Common myeloid progenitor, CD34-positive (primary cell): ENCODE measurements at regions not wholly inside any gene's neighbourhood (a gene's known extent, or its start where the extent isn't known, plus 50 kb on each side); places are given as distances from the start of the nearest gene placed in this dataset.

Experiments
- CTCF ChIA-PET: fragments of 350-600 bp; sonication (Branson Sonifier 250); formaldehyde crosslinking; loops from one replicate; lab custom pipeline; 2021; ENCODE audit warnings: antibody characterized with exemption; lab: Charles Lee
- POLR2A ChIA-PET: fragments of 350-600 bp; sonication (Branson Sonifier 250); formaldehyde crosslinking; loops from one replicate; lab custom pipeline; 2021; ENCODE audit warnings: antibody characterized with exemption; lab: Charles Lee
- DNase-seq, 3 donors: peaks; one replicate each; pipeline versions ENCODE4 v3.0.0 to v3.0.0-alpha.2; 2013
- H3K27ac ChIP-seq, 2 experiments: 1 replicate in 1 of 2; 2 replicates in 1 of 2; pipeline ENCODE4 v1.7.0; 2013; ENCODE audit warnings: inconsistent platforms in 2 of 2, low read length in 2 of 2, mild to moderate bottlenecking in 2 of 2, low read depth in 1 of 2, moderate library complexity in 1 of 2; ENCODE audit not compliant: severe bottlenecking in 2 of 2, insufficient read depth in 1 of 2, poor library complexity in 1 of 2
- H3K27me3 ChIP-seq, 5 experiments: replicated peaks in 2 of 5; 1 replicate in 3 of 5; 2 replicates in 2 of 5; pipeline versions ENCODE4 v1.6.1 to v1.7.0; 2013; ENCODE audit warnings: low read length in 4 of 5, mild to moderate bottlenecking in 2 of 5, moderate library complexity in 2 of 5, inconsistent platforms in 1 of 5; ENCODE audit not compliant: insufficient read depth in 5 of 5, control insufficient read depth in 4 of 5
- H3K36me3 ChIP-seq, 4 experiments: 1 replicate in 2 of 4; 2 replicates in 2 of 4; pipeline versions ENCODE4 v1.6.1 to v1.7.0; 2013; ENCODE audit warnings: low read length in 3 of 4, control low read depth in 1 of 4, mild to moderate bottlenecking in 1 of 4; ENCODE audit not compliant: control insufficient read depth in 4 of 4, insufficient read depth in 4 of 4
- H3K4me1 ChIP-seq, 4 experiments: 1 replicate in 3 of 4; 2 replicates in 1 of 4; pipeline versions ENCODE4 v1.6.1 to v1.7.1; 2013; ENCODE audit warnings: low read length in 3 of 4, mild to moderate bottlenecking in 3 of 4, control low read depth in 1 of 4, inconsistent platforms in 1 of 4, moderate library complexity in 1 of 4; ENCODE audit not compliant: control insufficient read depth in 4 of 4, insufficient read depth in 4 of 4; ENCODE audit errors: control extremely low read depth in 1 of 4
- H3K4me3 ChIP-seq, 7 experiments: 1 replicate in 4 of 7; 2 replicates in 3 of 7; pipeline versions ENCODE4 v1.5.1 to v1.7.0; 2013; ENCODE audit warnings: mild to moderate bottlenecking in 7 of 7, low read length in 6 of 7, moderate library complexity in 6 of 7, inconsistent platforms in 2 of 7, low read depth in 2 of 7, control low read depth in 1 of 7; ENCODE audit not compliant: insufficient read depth in 4 of 7, control insufficient read depth in 1 of 7; ENCODE audit errors: extremely low read depth in 1 of 7
- H3K9me3 ChIP-seq, 5 experiments: 1 replicate in 4 of 5; 2 replicates in 1 of 5; pipeline versions ENCODE4 v1.6.1 to v1.7.1; 2013; ENCODE audit warnings: low read length in 4 of 5, mild to moderate bottlenecking in 2 of 5, inconsistent platforms in 1 of 5, low read depth in 1 of 5, moderate library complexity in 1 of 5; ENCODE audit not compliant: control insufficient read depth in 4 of 5, insufficient read depth in 2 of 5; ENCODE audit errors: control extremely low read depth in 1 of 5
- WGBS: methylation state at CpG from one replicate; pipeline ENCODE4 v1.1.5; 2013; ENCODE audit not compliant: insufficient coverage; 5-methylcytosine and 5-hydroxymethylcytosine counted together

- peaks cover 0 to 2% (median 0%) of the 10 kb centered on the region in 4 experiments for H3K4me1 ChIP-seq
- H3K36me3 ChIP-seq, result no peaks in the 10 kb centered on the region
- no peak overlapping the region for H3K27ac ChIP-seq
- POLR2A ChIA-PET, result no interaction called here
- peaks cover 0 to 2% (median 0%) of the 10 kb centered on the region in 5 experiments for H3K27me3 ChIP-seq
- no CpG with 5 or more reads among the region's 2 CpGs for WGBS
- CTCF ChIA-PET, result no interaction called here
- no peak overlapping the region for H3K4me3 ChIP-seq
- DNase-seq, result no peak
- H3K9me3 ChIP-seq, result no peaks in the 10 kb centered on the region
Measured at GRCh38 chr17:55585629-55586028, 74.4 kb upstream of the SMIM36 start.

GRCh38 chr17:55584861-55585260 is 73.6 kb upstream of the SMIM36 start:
- peaks cover 0 to 2% (median 0%) of the 10 kb centered on the region in 4 experiments for H3K4me1 ChIP-seq
- no peak overlapping the region for H3K27ac ChIP-seq
- no peaks in the 10 kb centered on the region for H3K9me3 ChIP-seq
- no peaks in the 10 kb centered on the region for H3K36me3 ChIP-seq
- DNase-seq, result no peak
- peaks cover 0 to 2% (median 0%) of the 10 kb centered on the region in 5 experiments for H3K27me3 ChIP-seq
- POLR2A ChIA-PET, result no interaction called here
- WGBS, result 44% methylated on average over 1 of the region's 1 CpG
- CTCF ChIA-PET, result no interaction called here
- no peak overlapping the region for H3K4me3 ChIP-seq

GRCh38 chr17:55584055-55584685 is 72.9 kb upstream of the SMIM36 start:
- CTCF ChIA-PET, result no interaction called here
- H3K27me3 ChIP-seq, result peaks cover 0 to 2% (median 0%) of the 10 kb centered on the region in 5 experiments
- no peak overlapping the region for H3K27ac ChIP-seq
- no peaks in the 10 kb centered on the region for H3K9me3 ChIP-seq
- peak in 2 of 3 donors; percentile 32 to 34 for DNase-seq
- no CpG with 5 or more reads among the region's 2 CpGs for WGBS
- H3K4me3 ChIP-seq, result no peak overlapping the region
- H3K4me1 ChIP-seq, result peaks cover 0 to 2% (median 0%) of the 10 kb centered on the region in 4 experiments
- no peaks in the 10 kb centered on the region for H3K36me3 ChIP-seq
- POLR2A ChIA-PET, result no interaction called here

- POLR2A ChIA-PET, result no interaction called here
- DNase-seq, result no peak
- H3K27ac ChIP-seq, result no peak overlapping the region
- no peaks in the 10 kb centered on the region for H3K36me3 ChIP-seq
- no peak overlapping the region for H3K4me3 ChIP-seq
- H3K9me3 ChIP-seq, result no peaks in the 10 kb centered on the region
- 100% methylated on average over 3 of the region's 4 CpGs for WGBS
- H3K4me1 ChIP-seq, result peaks cover 0 to 2% (median 0%) of the 10 kb centered on the region in 4 experiments
- CTCF ChIA-PET, result no interaction called here
- peaks cover 0 to 2% (median 0%) of the 10 kb centered on the region in 5 experiments for H3K27me3 ChIP-seq
Measured at GRCh38 chr17:55582897-55583296, 71.6 kb upstream of the SMIM36 start.

GRCh38 chr17:55580596-55581133 is 69.4 kb upstream of the SMIM36 start:
- CTCF ChIA-PET, result no interaction called here
- no peaks in the 10 kb centered on the region for H3K9me3 ChIP-seq
- H3K4me3 ChIP-seq, result no peak overlapping the region
- DNase-seq, result no peak
- H3K36me3 ChIP-seq, result no peaks in the 10 kb centered on the region
- 100% methylated on average over 1 of the region's 5 CpGs for WGBS
- peaks cover 0 to 2% (median 0%) of the 10 kb centered on the region in 5 experiments for H3K27me3 ChIP-seq
- peaks cover 4 to 17% (median 17%) of the 10 kb centered on the region in 4 experiments for H3K4me1 ChIP-seq
- POLR2A ChIA-PET, result no interaction called here
- H3K27ac ChIP-seq, result no peak overlapping the region

- Histone ChIP-seq H3K4me3 (peak overlapping the region in 3 of 7 experiments; percentile 53 to 67 (median 57)), H3K36me3 (no peaks in the 10 kb centered on the region), H3K9me3 (no peaks in the 10 kb centered on the region), H3K27ac (no peak overlapping the region), H3K27me3 (peaks cover 0 to under 1% (median 0%) of the 10 kb centered on the region in 5 experiments), H3K4me1 (peaks cover 4 to 17% (median 16%) of the 10 kb centered on the region in 4 experiments)
- POLR2A ChIA-PET, result no interaction called here
- WGBS, result 68% methylated on average over 14 of the region's 14 CpGs
- DNase-seq, result peak in 2 of 3 donors; percentile 58 to 75
- CTCF ChIA-PET, result interaction anchor here (1.2 to 2.2 kb wide), 2 partner anchors 24 to 193 kb away, joined by 3 to 6 read pairs; no protein-coding TSS in a partner anchor
Measured at GRCh38 chr17:55577687-55578086, 66.4 kb upstream of the SMIM36 start.

GRCh38 chr17:55576996-55577586 is 65.8 kb upstream of the SMIM36 start:
- 66% methylated on average over 7 of the region's 9 CpGs for WGBS
- Histone ChIP-seq H3K4me1 (peaks cover 4 to 17% (median 16%) of the 10 kb centered on the region in 4 experiments), H3K4me3 (peak overlapping the region; percentile 12 to 67 (median 37)), H3K27ac (peak overlapping the region in 1 of 2 experiments; percentile 75), H3K9me3 (no peaks in the 10 kb centered on the region), H3K36me3 (no peaks in the 10 kb centered on the region), H3K27me3 (no peaks in the 10 kb centered on the region)
- DNase-seq, result peak; percentile 27 to 75 (median 67)
- POLR2A ChIA-PET, result interaction anchor here (0.7 kb wide), 1 partner anchor 1408 kb away, joined by 4 read pairs; no protein-coding TSS in a partner anchor
- CTCF ChIA-PET, result interaction anchor here (2.2 kb wide), 1 partner anchor 25 kb away, joined by 6 read pairs; no protein-coding TSS in a partner anchor
